ENCODE measurements at regions not wholly inside any gene's neighbourhood (a gene's known extent, or its start where the extent isn't known, plus 50 kb on each side); places are given as distances from the start of the nearest gene placed in this dataset.

- H3K36me3 Mint-ChIP-seq (ENCODE audit: low read depth), result no peaks in the 10 kb centered on the region
- H3K27ac Mint-ChIP-seq, result no peak overlapping the region
- H3K27me3 Mint-ChIP-seq (ENCODE audit: insufficient read depth), result no peaks in the 10 kb centered on the region
- peaks cover 28% of the 10 kb centered on the region for H3K9me3 Mint-ChIP-seq
- H3K4me1 Mint-ChIP-seq (ENCODE audit: low read depth), result no peaks in the 10 kb centered on the region
- no peak overlapping the region for H3K4me3 Mint-ChIP-seq
- no peak for DNase-seq
- no peak for TF ChIP-seq CTCF (IDR thresholded peaks at IDR 0.05)
Measured at GRCh38 chr4:30862196-30862595, 142.0 kb downstream of the PCDH7 start.

GRCh38 chr4:30863021-30863420 is 142.9 kb downstream of the PCDH7 start:
- Mint-ChIP-seq H3K36me3 (ENCODE audit: low read depth) (no peaks in the 10 kb centered on the region), H3K4me1 (ENCODE audit: low read depth) (no peaks in the 10 kb centered on the region), H3K27me3 (ENCODE audit: insufficient read depth) (no peaks in the 10 kb centered on the region), H3K4me3 (no peak overlapping the region), H3K27ac (no peak overlapping the region), H3K9me3 (peaks cover 28% of the 10 kb centered on the region)
- no peak for DNase-seq
- no peak for TF ChIP-seq CTCF (IDR thresholded peaks at IDR 0.05)

- no peaks in the 10 kb centered on the region for H3K36me3 Mint-ChIP-seq (ENCODE audit: low read depth)
- no peaks in the 10 kb centered on the region for H3K4me1 Mint-ChIP-seq (ENCODE audit: low read depth)
- no peak for DNase-seq
- H3K9me3 Mint-ChIP-seq, result peaks cover 25% of the 10 kb centered on the region
- TF ChIP-seq CTCF (IDR thresholded peaks at IDR 0.05), result no peak
- no peak overlapping the region for H3K4me3 Mint-ChIP-seq
- no peaks in the 10 kb centered on the region for H3K27me3 Mint-ChIP-seq (ENCODE audit: insufficient read depth)
- no peak overlapping the region for H3K27ac Mint-ChIP-seq
Measured at GRCh38 chr4:30865691-30866090, 145.5 kb downstream of the PCDH7 start.

GRCh38 chr4:30866346-30866745 is 146.2 kb downstream of the PCDH7 start:
- DNase-seq, result no peak
- Mint-ChIP-seq H3K36me3 (ENCODE audit: low read depth) (no peaks in the 10 kb centered on the region), H3K4me1 (ENCODE audit: low read depth) (no peaks in the 10 kb centered on the region), H3K4me3 (no peak overlapping the region), H3K27ac (no peak overlapping the region), H3K27me3 (ENCODE audit: insufficient read depth) (no peaks in the 10 kb centered on the region), H3K9me3 (peaks cover 23% of the 10 kb centered on the region)
- TF ChIP-seq CTCF (IDR thresholded peaks at IDR 0.05), result no peak

- Mint-ChIP-seq H3K27me3 (ENCODE audit: insufficient read depth) (no peaks in the 10 kb centered on the region), H3K4me1 (ENCODE audit: low read depth) (no peaks in the 10 kb centered on the region), H3K27ac (no peak overlapping the region), H3K36me3 (ENCODE audit: low read depth) (no peaks in the 10 kb centered on the region), H3K4me3 (no peak overlapping the region), H3K9me3 (peaks cover 28% of the 10 kb centered on the region)
- DNase-seq, result no peak
- no peak for TF ChIP-seq CTCF (IDR thresholded peaks at IDR 0.05)
Measured at GRCh38 chr4:30866907-30867306, 146.7 kb downstream of the PCDH7 start.

GRCh38 chr4:30867427-30867826 is 147.3 kb downstream of the PCDH7 start:
- peaks cover 30% of the 10 kb centered on the region for H3K9me3 Mint-ChIP-seq
- no peak overlapping the region for H3K4me3 Mint-ChIP-seq
- TF ChIP-seq CTCF (IDR thresholded peaks at IDR 0.05), result no peak
- no peaks in the 10 kb centered on the region for H3K27me3 Mint-ChIP-seq (ENCODE audit: insufficient read depth)
- no peaks in the 10 kb centered on the region for H3K4me1 Mint-ChIP-seq (ENCODE audit: low read depth)
- DNase-seq, result no peak
- H3K27ac Mint-ChIP-seq, result no peak overlapping the region
- no peaks in the 10 kb centered on the region for H3K36me3 Mint-ChIP-seq (ENCODE audit: low read depth)

Data from HFFc6 (cell line).